ENCODE measurements at regions not wholly inside any gene's neighbourhood (a gene's known extent, or its start where the extent isn't known, plus 50 kb on each side); places are given as distances from the start of the nearest gene placed in this dataset.

DNA sequence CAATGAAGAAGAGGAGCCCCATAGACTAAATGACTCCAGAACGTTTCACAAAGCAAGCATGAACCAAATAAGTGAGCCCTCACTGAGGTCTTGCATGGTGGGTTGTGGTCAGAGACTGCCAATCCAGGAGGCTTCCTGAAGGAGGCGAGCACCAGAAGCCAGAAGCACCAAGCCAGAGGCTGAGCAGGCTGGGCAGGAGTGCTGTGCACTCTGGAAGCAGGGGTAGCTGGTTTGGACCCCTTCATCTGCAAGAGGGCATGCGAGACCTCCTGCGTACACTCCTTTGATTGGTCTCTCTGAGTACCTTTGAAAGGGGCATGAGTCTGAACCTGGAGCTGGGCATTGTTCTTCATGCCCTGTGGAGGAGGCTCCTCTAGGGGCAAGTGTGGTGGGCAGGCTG, 192.5 kb downstream of the HAUS1 start:
- TF ChIP-seq POLR2A (IDR thresholded peaks at IDR 0.05) (no peak), EP300 (IDR thresholded peaks at IDR 0.05) (no peak)
- TF ChIP-seq, protein P1, sequence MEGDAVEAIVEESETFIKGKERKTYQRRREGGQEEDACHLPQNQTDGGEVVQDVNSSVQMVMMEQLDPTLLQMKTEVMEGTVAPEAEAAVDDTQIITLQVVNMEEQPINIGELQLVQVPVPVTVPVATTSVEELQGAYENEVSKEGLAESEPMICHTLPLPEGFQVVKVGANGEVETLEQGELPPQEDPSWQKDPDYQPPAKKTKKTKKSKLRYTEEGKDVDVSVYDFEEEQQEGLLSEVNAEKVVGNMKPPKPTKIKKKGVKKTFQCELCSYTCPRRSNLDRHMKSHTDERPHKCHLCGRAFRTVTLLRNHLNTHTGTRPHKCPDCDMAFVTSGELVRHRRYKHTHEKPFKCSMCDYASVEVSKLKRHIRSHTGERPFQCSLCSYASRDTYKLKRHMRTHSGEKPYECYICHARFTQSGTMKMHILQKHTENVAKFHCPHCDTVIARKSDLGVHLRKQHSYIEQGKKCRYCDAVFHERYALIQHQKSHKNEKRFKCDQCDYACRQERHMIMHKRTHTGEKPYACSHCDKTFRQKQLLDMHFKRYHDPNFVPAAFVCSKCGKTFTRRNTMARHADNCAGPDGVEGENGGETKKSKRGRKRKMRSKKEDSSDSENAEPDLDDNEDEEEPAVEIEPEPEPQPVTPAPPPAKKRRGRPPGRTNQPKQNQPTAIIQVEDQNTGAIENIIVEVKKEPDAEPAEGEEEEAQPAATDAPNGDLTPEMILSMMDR (IDR thresholded peaks at IDR 0.05), result no peak

Data from tibial nerve (tissue), 4 donors.